GM12873 (cell line): ENCODE measurements at regions not wholly inside any gene's neighbourhood (a gene's known extent, or its start where the extent isn't known, plus 50 kb on each side); places are given as distances from the start of the nearest gene placed in this dataset.

Experiments
- TF ChIP-seq, protein P1 (sequence below): IDR thresholded peaks from 2 replicates; pipeline ENCODE4 v1.5.1; 2012; ENCODE audit warnings: low read depth, mild to moderate bottlenecking, moderate library complexity, low read length, control low read depth; ENCODE audit not compliant: insufficient read depth; ENCODE audit errors: missing control alignments

DNA sequence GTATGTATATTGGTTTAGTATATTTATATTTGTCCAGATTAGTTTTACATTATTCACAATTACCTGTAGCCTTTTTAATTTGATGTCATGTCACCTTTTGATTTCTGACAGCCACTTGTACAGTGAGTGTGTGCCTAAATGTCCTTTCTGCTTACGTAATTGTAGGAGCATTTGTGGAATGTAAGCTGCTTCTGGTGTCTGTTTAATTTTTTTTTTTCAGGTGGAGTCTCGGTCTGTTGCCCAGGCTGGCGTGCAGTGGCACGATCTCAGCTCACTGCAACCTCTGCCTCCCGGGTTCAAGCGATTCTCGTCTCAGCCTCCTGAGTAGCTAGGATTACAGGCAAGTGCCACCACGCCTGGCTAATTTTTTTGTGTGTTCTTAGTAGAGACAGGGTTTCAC lies 91.2 kb upstream of the XAGE2 start:
- TF ChIP-seq, protein P1, sequence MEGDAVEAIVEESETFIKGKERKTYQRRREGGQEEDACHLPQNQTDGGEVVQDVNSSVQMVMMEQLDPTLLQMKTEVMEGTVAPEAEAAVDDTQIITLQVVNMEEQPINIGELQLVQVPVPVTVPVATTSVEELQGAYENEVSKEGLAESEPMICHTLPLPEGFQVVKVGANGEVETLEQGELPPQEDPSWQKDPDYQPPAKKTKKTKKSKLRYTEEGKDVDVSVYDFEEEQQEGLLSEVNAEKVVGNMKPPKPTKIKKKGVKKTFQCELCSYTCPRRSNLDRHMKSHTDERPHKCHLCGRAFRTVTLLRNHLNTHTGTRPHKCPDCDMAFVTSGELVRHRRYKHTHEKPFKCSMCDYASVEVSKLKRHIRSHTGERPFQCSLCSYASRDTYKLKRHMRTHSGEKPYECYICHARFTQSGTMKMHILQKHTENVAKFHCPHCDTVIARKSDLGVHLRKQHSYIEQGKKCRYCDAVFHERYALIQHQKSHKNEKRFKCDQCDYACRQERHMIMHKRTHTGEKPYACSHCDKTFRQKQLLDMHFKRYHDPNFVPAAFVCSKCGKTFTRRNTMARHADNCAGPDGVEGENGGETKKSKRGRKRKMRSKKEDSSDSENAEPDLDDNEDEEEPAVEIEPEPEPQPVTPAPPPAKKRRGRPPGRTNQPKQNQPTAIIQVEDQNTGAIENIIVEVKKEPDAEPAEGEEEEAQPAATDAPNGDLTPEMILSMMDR, result no peak

DNA sequence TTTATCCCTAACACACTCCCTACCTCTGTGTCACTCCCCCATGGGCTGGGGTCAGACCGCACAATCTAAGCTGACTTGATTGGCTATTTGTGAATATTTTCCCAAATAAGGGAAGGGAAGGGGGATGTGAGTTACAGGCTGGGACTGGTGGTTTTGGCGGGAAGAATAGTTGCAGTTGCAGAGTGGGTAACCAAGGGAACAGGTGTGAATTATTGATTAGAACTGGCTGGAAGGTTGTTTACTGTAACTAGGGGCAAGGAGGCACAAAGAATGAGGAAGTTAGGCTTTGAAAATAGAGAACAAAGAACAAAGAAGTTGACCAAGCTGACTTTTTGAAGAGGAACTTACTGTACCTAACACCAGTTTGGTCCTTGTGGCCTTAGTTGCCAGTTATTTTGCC lies 88.0 kb upstream of the XAGE2 start:
- TF ChIP-seq, protein P1, result no peak

DNA sequence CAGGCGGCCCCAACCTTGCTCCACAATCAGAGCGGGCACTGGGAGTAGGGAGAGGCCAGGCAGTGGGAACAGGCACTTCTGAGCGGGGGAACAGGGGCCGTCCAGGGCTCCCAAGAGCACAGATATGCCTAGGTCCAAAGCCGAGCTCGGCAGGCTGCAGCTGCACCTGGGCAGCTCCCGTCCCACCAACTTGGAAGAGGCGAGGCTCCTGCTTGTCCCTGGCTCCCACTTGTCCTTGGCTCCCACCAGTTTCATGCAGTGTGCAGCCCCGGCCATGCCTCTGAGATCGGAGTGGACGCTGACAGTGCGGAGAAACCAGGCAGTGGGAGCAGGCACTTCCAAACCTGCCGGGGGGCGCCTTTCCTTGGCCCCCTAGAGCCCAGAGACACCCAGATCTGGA lies 84.0 kb upstream of the XAGE2 start:
- TF ChIP-seq, protein P1, result no peak
